GM12878 (cell line): ENCODE measurements at regions not wholly inside any gene's neighbourhood (a gene's known extent, or its start where the extent isn't known, plus 50 kb on each side); places are given as distances from the start of the nearest gene placed in this dataset.

Experiments
- ATAC-seq: fragments of 200-7000 bp; cut with Tn5 transposase; 3 replicates; pipeline ENCODE4 v1.9.1; 2020; ENCODE audit warnings: mild to moderate bottlenecking, moderate library complexity
- BruUV-seq: library from RNA; stranded (reverse); fragments of 400-500 nt; replicated peaks from 2 replicates; lab custom pipeline; 2021; lab: Mats Ljungman, UMichigan
- CTCF ChIA-PET: fragments of 300-600 bp; sonication (Branson Sonifier 250); formaldehyde crosslinking; extraction: SDS; loops from one replicate; lab custom pipeline; 2021; ENCODE audit warnings: inconsistent platforms; lab: Yijun Ruan, JAX
- POLR2A ChIA-PET: fragments of 350-600 bp; formaldehyde crosslinking; extraction: SDS; loops from one replicate; lab custom pipeline; 2021; ENCODE audit warnings: inconsistent platforms; lab: Charles Lee
- RAD21 ChIA-PET: fragments of 300-600 bp; sonication (Branson Sonifier 250); formaldehyde crosslinking; loops from one replicate; lab custom pipeline; 2023; ENCODE audit warnings: antibody characterized with exemption; ENCODE audit not compliant: unreplicated experiment; lab: Charles Lee
- SMC1A ChIA-PET: fragments of 300-600 bp; sonication (Branson Sonifier 250); formaldehyde crosslinking; loops from one replicate; lab custom pipeline; 2023; ENCODE audit not compliant: unreplicated experiment, uncharacterized antibody; lab: Charles Lee
- DNase-seq: peaks from one replicate; pipeline ENCODE4 v3.0.0-alpha.2; 2011; ENCODE audit warnings: low read depth, low spot score
- FAIRE-seq: peaks from 3 replicates; lab custom pipeline; 2011; peaks lifted over from hg19 to GRCh38; lab: Jason Lieb, UNC
- H2AFZ ChIP-seq: 2 replicates; pipeline ENCODE4 v1.6.0; 2011; ENCODE audit warnings: low read depth, low read length, control low read depth; ENCODE audit not compliant: control insufficient read depth
- H3K27ac ChIP-seq: 2 replicates; pipeline ENCODE4 v1.5.1; 2011; ENCODE audit warnings: control low read depth; ENCODE audit not compliant: control insufficient read depth, insufficient read depth
- H3K27me3 ChIP-seq, 2 experiments: replicated peaks in 1 of 2; 2 replicates each; pipeline versions ENCODE4 v1.6.0 to v1.6.1; 2011; ENCODE audit warnings: low read length in 1 of 2; ENCODE audit not compliant: control insufficient read depth in 2 of 2, insufficient read depth in 2 of 2
- H3K36me3 ChIP-seq, 2 experiments: 2 replicates each; pipeline ENCODE4 v1.5.1; 2011; ENCODE audit warnings: low read length in 1 of 2; ENCODE audit not compliant: control insufficient read depth in 2 of 2, insufficient read depth in 2 of 2
- H3K4me1 ChIP-seq: 2 replicates; pipeline ENCODE4 v1.6.1; 2011; ENCODE audit warnings: mild to moderate bottlenecking, low read length, moderate library complexity, mixed read lengths; ENCODE audit not compliant: control insufficient read depth, insufficient read depth
- H3K4me2 ChIP-seq: 2 replicates; pipeline ENCODE4 v1.6.0; 2011; ENCODE audit warnings: control low read depth; ENCODE audit not compliant: control insufficient read depth, insufficient read depth
- H3K4me3 ChIP-seq: fragments of 200-600 bp; sonication (generic); 2 replicates; pipeline ENCODE4 v1.5.1; 2016
- H3K79me2 ChIP-seq: 2 replicates; pipeline ENCODE4 v1.6.0; 2011; ENCODE audit warnings: low read length; ENCODE audit not compliant: control insufficient read depth, insufficient read depth
- H3K9ac ChIP-seq: 2 replicates; pipeline ENCODE4 v1.8.0; 2011; ENCODE audit warnings: low read length, control low read depth, mixed read lengths; ENCODE audit not compliant: control insufficient read depth, insufficient read depth
- H3K9me3 ChIP-seq: replicated peaks from 3 replicates; pipeline ENCODE4 v1.5.1; 2011; ENCODE audit warnings: mild to moderate bottlenecking, low read length; ENCODE audit not compliant: control insufficient read depth, insufficient read depth
- H4K20me1 ChIP-seq: 2 replicates; pipeline ENCODE4 v1.6.0; 2011; ENCODE audit not compliant: control insufficient read depth, insufficient read depth
- EZH2 ChIP-seq: IDR thresholded peaks from 2 replicates; pipeline ENCODE4 v1.6.1; 2012; ENCODE audit warnings: low read depth, mild to moderate bottlenecking, control low read depth, inconsistent platforms, low read length, borderline replicate concordance; ENCODE audit not compliant: control insufficient read depth
- FOXK2 ChIP-seq: fragments of 450-650 bp; IDR thresholded peaks from 2 replicates; pipeline ENCODE4 v1.6.1; 2017; ENCODE audit warnings: mild to moderate bottlenecking, moderate library complexity
- IKZF1 ChIP-seq: fragments of 450-650 bp; conservative IDR thresholded peaks from 2 replicates; pipeline ENCODE4 v1.6.1; 2017; ENCODE audit warnings: antibody characterized with exemption, mild to moderate bottlenecking
- MYC ChIP-seq: IDR thresholded peaks from 2 replicates; pipeline ENCODE4 v1.6.1; 2011; ENCODE audit warnings: mild to moderate bottlenecking, low read length, moderate library complexity, inconsistent platforms; ENCODE audit not compliant: insufficient read depth, insufficient replicate concordance, insufficient read length, severe bottlenecking
- RBBP5 ChIP-seq: fragments of 200-600 bp; sonication (generic); conservative IDR thresholded peaks from 2 replicates; pipeline ENCODE4 v1.6.1; 2016
- SMAD5 ChIP-seq: IDR thresholded peaks from 2 replicates; pipeline ENCODE4 v1.6.1; 2016; ENCODE audit warnings: antibody characterized with exemption, low read depth
- ZBTB33 ChIP-seq: fragments of 450-650 bp; IDR thresholded peaks from 2 replicates; pipeline ENCODE4 v1.6.1; 2017; ENCODE audit warnings: mild to moderate bottlenecking
- ZNF24 ChIP-seq: fragments of 450-650 bp; IDR thresholded peaks from 2 replicates; pipeline ENCODE4 v1.6.1; 2017; ENCODE audit warnings: antibody characterized with exemption, mild to moderate bottlenecking
- ZZZ3 ChIP-seq: IDR thresholded peaks from 2 replicates; pipeline ENCODE4 v1.6.1; 2011; ENCODE audit warnings: low read depth; ENCODE audit not compliant: control insufficient read depth, insufficient read length
- WGBS: methylation state at CpG from one replicate; pipeline ENCODE4 v1.1.6; 2016; ENCODE audit warnings: low lambda C conversion rate; ENCODE audit not compliant: insufficient replicate concordance, insufficient coverage; ENCODE audit errors: missing lambda C conversion rate; 5-methylcytosine and 5-hydroxymethylcytosine counted together
- in situ Hi-C: fragments of 300-500 bp; cut with MboI; formaldehyde crosslinking; loops from 9 replicates; pipeline ENCODE4 v1.14.3; 2018; ENCODE audit warnings: mixed read lengths
- intact Hi-C: fragments of 100-400 bp; cut with micrococcal nuclease; formaldehyde crosslinking; loops from one replicate; pipeline ENCODE4 v1.14.2; 2022; ENCODE audit not compliant: unreplicated experiment
- TF ChIP-seq, protein P1 (sequence below): fragments of 450-650 bp; IDR thresholded peaks from 2 replicates; pipeline ENCODE4 v1.6.1; 2017; ENCODE audit warnings: low read depth, mild to moderate bottlenecking, moderate library complexity

DNA sequence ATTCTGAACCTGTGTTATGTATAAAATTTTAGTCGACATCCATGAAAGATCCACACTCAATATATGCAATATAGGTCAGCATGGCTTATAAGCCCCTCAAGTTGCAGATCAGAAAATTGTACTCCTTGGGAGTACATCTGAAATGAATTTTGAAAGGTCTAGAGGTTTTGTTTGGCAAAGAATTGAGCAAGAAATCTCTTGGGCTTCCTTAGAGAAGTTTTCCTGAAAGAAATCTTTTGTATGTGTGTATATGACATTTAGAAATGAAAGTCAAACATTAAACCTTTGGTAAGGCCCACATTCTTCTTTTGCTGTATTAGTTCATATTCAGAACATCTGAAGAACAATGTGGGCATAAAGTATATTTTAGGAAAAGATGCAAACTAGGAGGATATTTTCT, 1006.6 kb downstream of the NAALADL2 start:
- ChIA-PET POLR2A (no interaction called here), CTCF (no interaction called here), RAD21 (no interaction called here), SMC1A (no interaction called here)
- Histone ChIP-seq H3K4me2 (no peak overlapping the region), H3K4me3 (no peak overlapping the region), H2AFZ (no peak overlapping the region), H4K20me1 (no peaks in the 10 kb centered on the region), H3K9ac (no peak overlapping the region), H3K79me2 (no peaks in the 10 kb centered on the region), H3K36me3 (no peaks in the 10 kb centered on the region), H3K9me3 (no peaks in the 10 kb centered on the region), H3K4me1 (no peaks in the 10 kb centered on the region), H3K27me3 (no peaks in the 10 kb centered on the region), H3K27ac (no peak overlapping the region)
- TF ChIP-seq ZNF24 (no peak), ZBTB33 (no peak), SMAD5 (no peak), RBBP5 (no peak), FOXK2 (no peak), ZZZ3 (no peak), EZH2 (no peak), IKZF1 (no peak), MYC (no peak)
- TF ChIP-seq, protein P1, sequence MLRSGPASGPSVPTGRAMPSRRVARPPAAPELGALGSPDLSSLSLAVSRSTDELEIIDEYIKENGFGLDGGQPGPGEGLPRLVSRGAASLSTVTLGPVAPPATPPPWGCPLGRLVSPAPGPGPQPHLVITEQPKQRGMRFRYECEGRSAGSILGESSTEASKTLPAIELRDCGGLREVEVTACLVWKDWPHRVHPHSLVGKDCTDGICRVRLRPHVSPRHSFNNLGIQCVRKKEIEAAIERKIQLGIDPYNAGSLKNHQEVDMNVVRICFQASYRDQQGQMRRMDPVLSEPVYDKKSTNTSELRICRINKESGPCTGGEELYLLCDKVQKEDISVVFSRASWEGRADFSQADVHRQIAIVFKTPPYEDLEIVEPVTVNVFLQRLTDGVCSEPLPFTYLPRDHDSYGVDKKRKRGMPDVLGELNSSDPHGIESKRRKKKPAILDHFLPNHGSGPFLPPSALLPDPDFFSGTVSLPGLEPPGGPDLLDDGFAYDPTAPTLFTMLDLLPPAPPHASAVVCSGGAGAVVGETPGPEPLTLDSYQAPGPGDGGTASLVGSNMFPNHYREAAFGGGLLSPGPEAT, result no peak
- FAIRE-seq (no peak), DNase-seq (no peak), ATAC-seq (no peak)
- intact Hi-C loops (no loop called here), in situ Hi-C loops (no loop called here)
- 4% methylated on average over 1 of the region's 1 CpG for WGBS
- no TSS peak for BruUV-seq
